HG03521 (cell line): ENCODE measurements at regions not wholly inside any gene's neighbourhood (a gene's known extent, or its start where the extent isn't known, plus 50 kb on each side); places are given as distances from the start of the nearest gene placed in this dataset.
A peak's percentile ranks its signal among the peaks of the same experiment; 100 is the strongest.

ENCODE experiments used
- ATAC-seq: cut with Tn5 transposase; IDR thresholded peaks from one replicate; pipeline ENCODE4 v1.9.1; 2021; ENCODE audit warnings: mild to moderate bottlenecking, moderate library complexity; ENCODE audit not compliant: unreplicated experiment

- ATAC-seq, result no peak
Observed at GRCh38 chr12:92582893-92583292, 119.9 kb upstream of the PLEKHG7 start.

GRCh38 chr12:92582475-92582874 lies 120.3 kb upstream of the PLEKHG7 start:
- ATAC-seq, result no peak

GRCh38 chr12:92581604-92582003 lies 121.2 kb upstream of the PLEKHG7 start:
- ATAC-seq, result no peak

GRCh38 chr12:92574911-92575570 lies 127.7 kb upstream of the PLEKHG7 start:
- ATAC-seq, result no peak

GRCh38 chr12:92574051-92574783 lies 128.6 kb upstream of the PLEKHG7 start:
- no peak for ATAC-seq

GRCh38 chr12:92573104-92573503 lies 129.7 kb upstream of the PLEKHG7 start:
- ATAC-seq, result no peak

- ATAC-seq, result no peak
Observed at GRCh38 chr12:92571844-92572543, 130.8 kb upstream of the PLEKHG7 start.

GRCh38 chr12:92571169-92571568 lies 131.6 kb upstream of the PLEKHG7 start:
- no peak for ATAC-seq

- peak; percentile 74 for ATAC-seq
Observed at GRCh38 chr12:92570056-92570753, 132.6 kb upstream of the PLEKHG7 start.

GRCh38 chr12:92568691-92569090 lies 134.1 kb upstream of the PLEKHG7 start:
- no peak for ATAC-seq

- no peak for ATAC-seq
Observed at GRCh38 chr12:92566448-92567019, 136.3 kb upstream of the PLEKHG7 start.

- ATAC-seq, result no peak
Observed at GRCh38 chr12:92563819-92564218, 139.0 kb upstream of the PLEKHG7 start.

GRCh38 chr12:92562063-92562734 lies 140.6 kb upstream of the PLEKHG7 start:
- ATAC-seq, result no peak

- ATAC-seq, result no peak
Observed at GRCh38 chr12:92561543-92561899, 141.3 kb upstream of the PLEKHG7 start.

- no peak for ATAC-seq
Observed at GRCh38 chr12:92560713-92561542, 141.9 kb upstream of the PLEKHG7 start.

GRCh38 chr12:92558806-92559205 lies 144.0 kb upstream of the PLEKHG7 start:
- no peak for ATAC-seq

GRCh38 chr12:92558215-92558773 lies 144.5 kb upstream of the PLEKHG7 start:
- no peak for ATAC-seq

- no peak for ATAC-seq
Observed at GRCh38 chr12:92557422-92557724, 145.4 kb upstream of the PLEKHG7 start.

GRCh38 chr12:92556637-92557421 lies 146.0 kb upstream of the PLEKHG7 start:
- no peak for ATAC-seq
